GM10248 (cell line): ENCODE measurements at regions not wholly inside any gene's neighbourhood (a gene's known extent, or its start where the extent isn't known, plus 50 kb on each side); places are given as distances from the start of the nearest gene placed in this dataset.

Experiments
- CTCF ChIA-PET: fragments of 300-600 bp; sonication (Branson Sonifier 250); formaldehyde crosslinking; extraction: SDS; loops from one replicate; lab custom pipeline; 2021; ENCODE audit warnings: antibody characterized with exemption; lab: Yijun Ruan, JAX
- POLR2A ChIA-PET: fragments of 350-650 bp; sonication (Branson Sonifier 250); formaldehyde crosslinking; extraction: SDS; loops from one replicate; lab custom pipeline; 2020; ENCODE audit warnings: antibody characterized with exemption; lab: Yijun Ruan, JAX
- DNase-seq: peaks from one replicate; pipeline ENCODE4 v3.0.0; 2012; ENCODE audit errors: extremely low spot score
- CTCF ChIP-seq: IDR thresholded peaks from 2 replicates; pipeline ENCODE4 v1.5.1; 2012; ENCODE audit warnings: mild to moderate bottlenecking, low read depth; ENCODE audit errors: extremely low read depth, missing control alignments, control extremely low read depth

DNA sequence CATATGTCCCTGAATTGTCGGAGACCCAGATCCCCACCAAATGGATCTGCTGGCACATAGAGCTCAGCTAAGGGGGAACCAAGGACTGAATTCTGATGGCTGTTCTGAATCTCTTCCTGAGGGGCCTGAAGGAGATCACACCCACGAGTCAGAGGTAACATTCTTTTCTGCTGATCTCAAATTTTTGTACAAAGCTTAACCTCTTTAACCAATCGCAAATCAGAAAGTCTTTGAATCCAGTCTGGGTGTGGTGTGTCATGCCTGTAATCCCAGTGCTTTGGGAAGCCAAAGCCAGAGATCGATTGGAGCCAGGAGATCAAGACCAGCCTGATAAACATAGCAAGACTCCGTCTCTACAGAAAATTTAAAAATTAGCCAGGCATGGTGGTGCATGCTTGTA lies 62.8 kb upstream of the PRRC2C start:
- POLR2A ChIA-PET = no interaction called here
- DNase-seq = no peak
- CTCF ChIA-PET = no interaction called here
- no peak for TF ChIP-seq CTCF

DNA sequence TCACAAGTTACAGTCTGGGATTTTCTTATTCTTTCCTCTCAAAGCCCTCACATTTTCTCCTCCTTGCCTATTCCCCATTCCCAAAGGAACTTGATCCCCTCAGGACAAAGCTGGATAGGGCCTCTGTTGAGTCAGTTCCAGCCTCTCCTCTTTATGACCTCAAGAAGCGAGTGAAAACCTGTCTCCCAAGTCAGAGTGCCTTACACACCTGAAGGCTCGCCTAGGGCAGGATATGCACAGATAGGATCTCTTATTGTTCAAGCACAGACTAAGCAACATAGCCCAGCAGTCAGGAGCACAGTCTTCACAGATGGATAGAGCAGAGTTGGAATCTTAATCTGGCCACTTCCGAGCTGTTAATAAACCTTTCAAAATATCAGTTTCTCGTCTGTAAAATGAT lies 60.8 kb upstream of the PRRC2C start:
- TF ChIP-seq CTCF = no peak
- ChIA-PET CTCF (no interaction called here), POLR2A (no interaction called here)
- DNase-seq = no peak

GRCh38 chr1:171426645-171427044 lies 58.7 kb upstream of the PRRC2C start:
- ChIA-PET CTCF (interaction anchor here (1.0 kb wide), 1 partner anchor 9 kb away, joined by 3 read pairs; no protein-coding TSS in a partner anchor), POLR2A (no interaction called here)
- DNase-seq = no peak
- TF ChIP-seq CTCF = no peak

DNA sequence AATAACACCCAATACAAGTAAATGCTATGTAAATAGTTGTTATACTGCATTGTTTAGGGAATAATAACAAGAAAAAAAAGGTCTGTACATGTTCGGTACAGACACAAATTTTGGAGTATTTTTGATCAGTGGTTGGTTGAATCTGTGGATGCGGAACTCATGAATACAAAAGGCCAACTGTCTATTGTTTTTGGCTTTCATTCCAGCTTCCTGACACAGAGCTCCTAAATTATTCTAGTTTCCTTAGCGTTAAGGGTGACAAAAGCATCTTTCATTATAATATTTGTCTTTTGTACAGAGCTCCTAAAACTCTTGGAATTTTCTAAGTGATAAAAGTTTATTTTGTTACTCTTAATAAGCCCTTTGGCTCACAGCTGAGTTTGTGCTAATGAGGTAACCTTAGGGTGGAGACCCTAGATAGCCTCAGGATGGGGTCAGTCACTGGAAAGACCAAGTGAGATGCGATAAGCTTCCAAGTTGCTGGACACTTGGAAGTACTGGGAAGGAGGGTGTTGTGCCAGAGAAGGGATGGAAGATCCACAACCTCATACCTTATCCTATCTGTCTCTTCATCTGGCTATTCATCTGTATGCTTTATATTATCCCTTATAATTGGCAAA lies 57.4 kb upstream of the PRRC2C start:
- no peak for DNase-seq
- no peak for TF ChIP-seq CTCF
- CTCF ChIA-PET = no interaction called here
- POLR2A ChIA-PET = no interaction called here

- no peak for DNase-seq
- ChIA-PET POLR2A (no interaction called here), CTCF (interaction anchor here (1.1 kb wide), 1 partner anchor 23 kb away, joined by 3 read pairs; no protein-coding TSS in a partner anchor)
- no peak for TF ChIP-seq CTCF
Measured at GRCh38 chr1:171429137-171429536, 56.2 kb upstream of the PRRC2C start.

- POLR2A ChIA-PET = no interaction called here
- CTCF ChIA-PET = no interaction called here
- DNase-seq = no peak
- TF ChIP-seq CTCF = no peak
Measured at GRCh38 chr1:171431994-171432393, 53.3 kb upstream of the PRRC2C start.
